AG10803 (cell line): ENCODE measurements at regions not wholly inside any gene's neighbourhood (a gene's known extent, or its start where the extent isn't known, plus 50 kb on each side); places are given as distances from the start of the nearest gene placed in this dataset.

Experiments
- DNase-seq: peaks from one replicate; pipeline ENCODE4 v3.0.0; 2010; ENCODE audit warnings: low read depth
- H3K4me3 ChIP-seq: 2 replicates; pipeline ENCODE4 v1.5.1; 2011; ENCODE audit warnings: mild to moderate bottlenecking, low read length, control low read depth
- TF ChIP-seq, protein P1 (sequence below): conservative IDR thresholded peaks from 2 replicates; pipeline ENCODE4 v1.5.1; 2011; ENCODE audit warnings: mild to moderate bottlenecking, low read length, control low read depth, inconsistent platforms

DNA sequence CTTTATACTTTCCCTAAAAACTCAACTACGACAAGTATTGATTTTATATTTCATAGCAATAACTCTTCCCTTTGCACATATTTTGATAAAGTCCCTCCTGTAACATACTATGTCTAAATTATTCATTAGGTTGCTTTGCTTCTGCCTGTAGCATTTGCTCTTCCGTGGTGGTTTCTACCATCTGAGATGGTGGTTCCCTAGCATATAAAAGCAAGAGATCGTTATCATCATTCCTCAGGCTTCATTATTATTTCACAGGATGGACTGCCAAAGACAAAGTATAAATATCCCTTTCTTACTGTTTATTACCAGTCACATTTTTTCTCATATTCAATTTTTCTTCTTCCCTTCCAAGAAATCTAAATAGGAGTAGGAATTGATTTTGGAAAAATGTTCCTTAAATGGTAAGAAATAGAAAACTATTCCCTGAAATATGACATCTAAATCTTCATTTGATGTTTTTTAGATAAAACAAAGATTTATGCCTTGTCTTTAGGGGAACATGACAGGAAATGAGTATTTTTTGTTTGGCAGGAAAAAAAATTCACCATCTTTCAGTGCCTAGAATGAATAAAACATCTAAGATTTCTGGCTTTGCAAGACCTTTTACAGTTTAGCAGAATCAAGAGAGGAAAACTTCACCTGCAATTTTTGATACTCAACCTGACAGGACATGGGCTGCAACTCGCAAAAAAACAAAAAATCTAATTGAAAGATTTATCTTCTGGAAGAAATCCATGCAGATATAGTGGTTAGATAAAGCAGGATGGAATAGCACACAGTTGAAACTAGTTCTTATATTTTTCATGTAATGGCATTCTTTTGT, 340.0 kb downstream of the SPRY2 start:
- TF ChIP-seq, protein P1, sequence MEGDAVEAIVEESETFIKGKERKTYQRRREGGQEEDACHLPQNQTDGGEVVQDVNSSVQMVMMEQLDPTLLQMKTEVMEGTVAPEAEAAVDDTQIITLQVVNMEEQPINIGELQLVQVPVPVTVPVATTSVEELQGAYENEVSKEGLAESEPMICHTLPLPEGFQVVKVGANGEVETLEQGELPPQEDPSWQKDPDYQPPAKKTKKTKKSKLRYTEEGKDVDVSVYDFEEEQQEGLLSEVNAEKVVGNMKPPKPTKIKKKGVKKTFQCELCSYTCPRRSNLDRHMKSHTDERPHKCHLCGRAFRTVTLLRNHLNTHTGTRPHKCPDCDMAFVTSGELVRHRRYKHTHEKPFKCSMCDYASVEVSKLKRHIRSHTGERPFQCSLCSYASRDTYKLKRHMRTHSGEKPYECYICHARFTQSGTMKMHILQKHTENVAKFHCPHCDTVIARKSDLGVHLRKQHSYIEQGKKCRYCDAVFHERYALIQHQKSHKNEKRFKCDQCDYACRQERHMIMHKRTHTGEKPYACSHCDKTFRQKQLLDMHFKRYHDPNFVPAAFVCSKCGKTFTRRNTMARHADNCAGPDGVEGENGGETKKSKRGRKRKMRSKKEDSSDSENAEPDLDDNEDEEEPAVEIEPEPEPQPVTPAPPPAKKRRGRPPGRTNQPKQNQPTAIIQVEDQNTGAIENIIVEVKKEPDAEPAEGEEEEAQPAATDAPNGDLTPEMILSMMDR: no peak
- no peak for DNase-seq
- no peak overlapping the region for H3K4me3 ChIP-seq

DNA sequence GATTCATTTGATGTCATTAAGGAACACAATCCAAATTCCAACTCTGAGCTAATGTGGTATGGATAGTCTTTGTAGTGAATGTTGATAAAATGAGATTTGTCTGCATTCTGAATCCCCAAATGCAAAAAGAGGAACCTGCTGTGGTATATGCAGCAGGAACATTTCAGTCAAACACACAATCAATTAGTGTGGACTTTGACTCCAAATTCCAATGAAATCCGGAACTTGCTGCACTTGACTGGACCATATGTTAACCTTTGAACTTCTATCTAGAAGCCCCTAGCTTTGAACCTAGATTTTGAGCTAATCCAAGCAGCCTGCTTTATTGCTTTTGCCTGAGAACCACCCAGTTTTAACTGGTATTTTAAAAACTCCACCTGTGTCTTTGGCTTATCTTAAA, 341.3 kb downstream of the SPRY2 start:
- H3K4me3 ChIP-seq: no peak overlapping the region
- TF ChIP-seq, protein P1: no peak
- no peak for DNase-seq

DNA sequence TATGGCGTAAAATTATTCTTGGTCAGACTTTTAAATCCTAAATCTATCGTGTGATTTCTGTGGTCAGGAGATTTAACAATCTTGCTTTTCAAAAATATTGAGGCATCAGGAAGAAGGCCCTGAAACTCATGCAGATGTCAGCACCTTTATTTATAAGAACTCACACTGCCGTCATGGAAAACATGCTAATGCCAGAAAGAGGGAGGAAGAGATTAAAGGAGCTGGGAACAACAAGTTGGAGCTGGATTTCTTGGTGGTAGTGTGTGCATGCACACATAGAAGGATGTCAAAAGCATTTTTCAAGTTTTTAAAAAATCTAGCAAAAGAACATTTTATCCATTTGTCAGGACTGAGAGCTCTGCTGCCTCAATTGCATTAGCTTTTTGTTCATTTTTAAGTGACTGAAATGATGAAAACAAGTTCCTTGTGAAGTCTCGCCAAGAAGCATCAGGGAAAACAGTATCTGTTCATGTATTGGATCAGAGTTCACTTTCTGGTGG, 342.5 kb downstream of the SPRY2 start:
- no peak overlapping the region for H3K4me3 ChIP-seq
- TF ChIP-seq, protein P1: no peak
- no peak for DNase-seq

DNA sequence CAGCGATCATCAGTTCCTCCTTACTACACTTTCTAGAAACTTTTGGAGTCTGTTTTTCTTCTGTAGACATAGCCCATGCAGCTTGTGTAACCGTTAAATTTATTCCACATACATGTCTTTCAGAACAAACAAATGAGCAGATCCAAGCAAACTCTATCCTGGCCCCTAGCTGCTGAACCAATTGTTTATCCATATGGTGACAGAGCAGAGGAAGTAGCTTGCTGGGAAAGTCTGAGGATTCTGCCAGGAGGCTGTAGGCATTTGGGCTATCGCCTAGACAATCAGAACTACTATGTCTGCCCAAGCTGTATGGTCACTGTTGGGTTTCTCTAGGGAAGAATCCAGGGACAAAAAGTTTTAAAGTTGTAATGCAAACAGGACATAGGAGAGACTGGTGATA, 343.7 kb downstream of the SPRY2 start:
- TF ChIP-seq, protein P1: no peak
- no peak overlapping the region for H3K4me3 ChIP-seq
- no peak for DNase-seq

DNA sequence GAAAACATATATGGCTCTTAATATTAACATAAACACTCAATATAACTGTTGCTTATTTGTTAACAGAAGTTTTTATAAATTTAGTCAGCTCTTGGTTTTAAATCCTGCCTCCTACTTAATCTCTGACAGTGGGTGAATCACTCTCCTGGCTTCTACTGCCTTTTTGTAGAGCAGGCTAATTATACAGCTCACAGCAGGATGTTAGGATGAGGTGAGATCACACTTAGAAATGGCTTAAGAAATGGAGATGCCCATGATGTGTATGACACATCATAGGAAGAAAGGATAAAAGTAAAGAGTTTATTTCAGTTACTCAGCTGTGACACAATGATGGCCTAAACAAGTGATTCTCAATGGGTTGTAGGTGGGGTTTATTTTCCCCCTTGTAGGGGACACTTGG, 345.6 kb downstream of the SPRY2 start:
- TF ChIP-seq, protein P1: no peak
- DNase-seq: peak; percentile 81
- no peak overlapping the region for H3K4me3 ChIP-seq

DNA sequence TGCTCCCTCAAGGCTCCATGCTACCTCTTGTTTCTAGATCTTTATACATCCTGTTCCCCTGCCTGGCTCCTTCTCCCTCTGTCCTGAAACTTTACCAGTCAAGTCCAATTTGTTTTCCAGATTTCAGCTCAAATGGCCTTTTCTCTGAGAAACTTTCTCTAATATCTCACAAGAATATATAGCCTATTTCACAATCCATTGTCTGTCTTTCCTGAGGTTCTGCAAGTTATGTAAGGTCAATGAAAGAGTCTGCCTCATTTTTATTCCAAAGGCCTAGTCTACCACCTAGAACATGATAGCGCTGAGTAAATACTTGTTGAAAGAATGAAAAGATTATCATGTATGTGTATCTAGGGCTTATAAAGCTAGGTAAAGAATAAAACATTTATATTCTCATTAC, 348.8 kb downstream of the SPRY2 start:
- H3K4me3 ChIP-seq: no peak overlapping the region
- no peak for DNase-seq
- TF ChIP-seq, protein P1: no peak

DNA sequence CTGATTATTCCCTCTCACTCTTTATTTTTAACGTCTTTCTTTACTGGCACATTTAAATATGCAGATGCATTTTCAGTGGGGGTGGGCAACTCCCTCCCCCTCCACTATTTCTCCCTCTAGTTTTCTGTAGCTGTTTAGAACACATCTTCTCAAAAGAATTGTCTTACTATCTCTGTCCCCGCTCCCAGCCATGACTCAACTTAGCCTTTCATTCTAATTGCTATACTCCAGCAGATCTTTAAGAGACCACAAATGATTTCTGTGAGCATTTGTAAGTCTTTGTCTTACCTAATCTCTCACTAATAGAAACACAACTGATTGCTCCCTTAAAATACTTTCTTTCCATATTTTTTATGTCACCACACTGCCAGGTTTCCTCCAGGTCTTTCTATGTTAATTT, 350.9 kb downstream of the SPRY2 start:
- H3K4me3 ChIP-seq: no peak overlapping the region
- TF ChIP-seq, protein P1: no peak
- DNase-seq: peak; percentile 42
